Inferior parietal cortex (tissue), 1 donor: ENCODE measurements at regions not wholly inside any gene's neighbourhood (a gene's known extent, or its start where the extent isn't known, plus 50 kb on each side); places are given as distances from the start of the nearest gene placed in this dataset.

Experiments
- DNase-seq: peaks from one replicate; pipeline ENCODE4 v3.0.0-alpha.2; 2016; ENCODE audit errors: extremely low spot score

GRCh38 chr5:59972043-59972442 lies 78.5 kb upstream of the PDE4D start:
- DNase-seq: no peak

GRCh38 chr5:59959330-59959729 lies 65.8 kb upstream of the PDE4D start:
- DNase-seq: no peak

GRCh38 chr5:59956130-59956783 lies 62.7 kb upstream of the PDE4D start:
- DNase-seq: no peak

- DNase-seq: peak; percentile 27
These were observed 61.7 kb upstream of the PDE4D start for GRCh38 chr5:59955241-59955640.

- DNase-seq: no peak
These were observed 50.1 kb upstream of the PDE4D start for GRCh38 chr5:59943452-59944113.
